ENCODE measurements at regions not wholly inside any gene's neighbourhood (a gene's known extent, or its start where the extent isn't known, plus 50 kb on each side); places are given as distances from the start of the nearest gene placed in this dataset.

GRCh38 chr2:122164964-122165363 lies 409.5 kb downstream of the TSN start:
- Histone ChIP-seq H3K27me3 (ENCODE audit: control insufficient read depth, insufficient read depth, low read length) (no peaks in the 10 kb centered on the region), H3K9me3 (ENCODE audit: control insufficient read depth, insufficient read depth, low read length) (no peaks in the 10 kb centered on the region), H3K9ac (ENCODE audit: low read depth, low read length) (no peak overlapping the region), H3K4me1 (ENCODE audit: control insufficient read depth, insufficient read depth, low read length) (no peaks in the 10 kb centered on the region), H3K4me3 (ENCODE audit: low read depth, low read length) (no peak overlapping the region), H3K36me3 (ENCODE audit: control insufficient read depth, insufficient read depth, low read length) (no peaks in the 10 kb centered on the region)

GRCh38 chr2:122166820-122167219 lies 411.4 kb downstream of the TSN start:
- Histone ChIP-seq H3K9ac (ENCODE audit: low read depth, low read length) (no peak overlapping the region), H3K4me3 (ENCODE audit: low read depth, low read length) (no peak overlapping the region), H3K27me3 (ENCODE audit: control insufficient read depth, insufficient read depth, low read length) (no peaks in the 10 kb centered on the region), H3K9me3 (ENCODE audit: control insufficient read depth, insufficient read depth, low read length) (no peaks in the 10 kb centered on the region), H3K36me3 (ENCODE audit: control insufficient read depth, insufficient read depth, low read length) (no peaks in the 10 kb centered on the region), H3K4me1 (ENCODE audit: control insufficient read depth, insufficient read depth, low read length) (no peaks in the 10 kb centered on the region)

GRCh38 chr2:122167515-122167914 lies 412.1 kb downstream of the TSN start:
- no peaks in the 10 kb centered on the region for H3K4me1 ChIP-seq (ENCODE audit: control insufficient read depth, insufficient read depth, low read length)
- H3K4me3 ChIP-seq (ENCODE audit: low read depth, low read length): no peak overlapping the region
- H3K9ac ChIP-seq (ENCODE audit: low read depth, low read length): no peak overlapping the region
- no peaks in the 10 kb centered on the region for H3K9me3 ChIP-seq (ENCODE audit: control insufficient read depth, insufficient read depth, low read length)
- no peaks in the 10 kb centered on the region for H3K27me3 ChIP-seq (ENCODE audit: control insufficient read depth, insufficient read depth, low read length)
- H3K36me3 ChIP-seq (ENCODE audit: control insufficient read depth, insufficient read depth, low read length): no peaks in the 10 kb centered on the region

GRCh38 chr2:122168799-122169198 lies 413.3 kb downstream of the TSN start:
- Histone ChIP-seq H3K4me1 (ENCODE audit: control insufficient read depth, insufficient read depth, low read length) (no peaks in the 10 kb centered on the region), H3K4me3 (ENCODE audit: low read depth, low read length) (no peak overlapping the region), H3K27me3 (ENCODE audit: control insufficient read depth, insufficient read depth, low read length) (no peaks in the 10 kb centered on the region), H3K9ac (ENCODE audit: low read depth, low read length) (no peak overlapping the region), H3K36me3 (ENCODE audit: control insufficient read depth, insufficient read depth, low read length) (no peaks in the 10 kb centered on the region), H3K9me3 (ENCODE audit: control insufficient read depth, insufficient read depth, low read length) (no peaks in the 10 kb centered on the region)

- Histone ChIP-seq H3K4me3 (ENCODE audit: low read depth, low read length) (no peak overlapping the region), H3K9ac (ENCODE audit: low read depth, low read length) (no peak overlapping the region), H3K36me3 (ENCODE audit: control insufficient read depth, insufficient read depth, low read length) (no peaks in the 10 kb centered on the region), H3K4me1 (ENCODE audit: control insufficient read depth, insufficient read depth, low read length) (no peaks in the 10 kb centered on the region), H3K9me3 (ENCODE audit: control insufficient read depth, insufficient read depth, low read length) (no peaks in the 10 kb centered on the region), H3K27me3 (ENCODE audit: control insufficient read depth, insufficient read depth, low read length) (no peaks in the 10 kb centered on the region)
Measured at GRCh38 chr2:122172812-122173211, 417.4 kb downstream of the TSN start.

- Histone ChIP-seq H3K36me3 (ENCODE audit: control insufficient read depth, insufficient read depth, low read length) (no peaks in the 10 kb centered on the region), H3K4me1 (ENCODE audit: control insufficient read depth, insufficient read depth, low read length) (no peaks in the 10 kb centered on the region), H3K9ac (ENCODE audit: low read depth, low read length) (no peak overlapping the region), H3K27me3 (ENCODE audit: control insufficient read depth, insufficient read depth, low read length) (no peaks in the 10 kb centered on the region), H3K9me3 (ENCODE audit: control insufficient read depth, insufficient read depth, low read length) (no peaks in the 10 kb centered on the region), H3K4me3 (ENCODE audit: low read depth, low read length) (no peak overlapping the region)
Measured at GRCh38 chr2:122174061-122174460, 418.6 kb downstream of the TSN start.

- no peaks in the 10 kb centered on the region for H3K36me3 ChIP-seq (ENCODE audit: control insufficient read depth, insufficient read depth, low read length)
- H3K9me3 ChIP-seq (ENCODE audit: control insufficient read depth, insufficient read depth, low read length): no peaks in the 10 kb centered on the region
- no peak overlapping the region for H3K9ac ChIP-seq (ENCODE audit: low read depth, low read length)
- no peaks in the 10 kb centered on the region for H3K27me3 ChIP-seq (ENCODE audit: control insufficient read depth, insufficient read depth, low read length)
- H3K4me3 ChIP-seq (ENCODE audit: low read depth, low read length): no peak overlapping the region
- no peaks in the 10 kb centered on the region for H3K4me1 ChIP-seq (ENCODE audit: control insufficient read depth, insufficient read depth, low read length)
Measured at GRCh38 chr2:122179492-122180165, 424.2 kb downstream of the TSN start.

GRCh38 chr2:122180972-122181371 lies 425.5 kb downstream of the TSN start:
- Histone ChIP-seq H3K27me3 (ENCODE audit: control insufficient read depth, insufficient read depth, low read length) (no peaks in the 10 kb centered on the region), H3K9me3 (ENCODE audit: control insufficient read depth, insufficient read depth, low read length) (no peaks in the 10 kb centered on the region)

GRCh38 chr2:122182616-122183355 lies 427.3 kb downstream of the TSN start:
- H3K36me3 ChIP-seq (ENCODE audit: control insufficient read depth, insufficient read depth, low read length): no peaks in the 10 kb centered on the region
- H3K27me3 ChIP-seq (ENCODE audit: control insufficient read depth, insufficient read depth, low read length): no peaks in the 10 kb centered on the region
- H3K9me3 ChIP-seq (ENCODE audit: control insufficient read depth, insufficient read depth, low read length): no peaks in the 10 kb centered on the region
- no peak overlapping the region for H3K4me3 ChIP-seq (ENCODE audit: low read depth, low read length)
- no peak overlapping the region for H3K9ac ChIP-seq (ENCODE audit: low read depth, low read length)
- no peaks in the 10 kb centered on the region for H3K4me1 ChIP-seq (ENCODE audit: control insufficient read depth, insufficient read depth, low read length)

More at GRCh38 chr2:122180972-122181371, 425.5 kb downstream of the TSN start:
- no peaks in the 10 kb centered on the region for H3K36me3 ChIP-seq (ENCODE audit: control insufficient read depth, insufficient read depth, low read length)
- H3K4me1 ChIP-seq (ENCODE audit: control insufficient read depth, insufficient read depth, low read length): no peaks in the 10 kb centered on the region
- H3K4me3 ChIP-seq (ENCODE audit: low read depth, low read length): no peak overlapping the region
- H3K9ac ChIP-seq (ENCODE audit: low read depth, low read length): no peak overlapping the region

- no peaks in the 10 kb centered on the region for H3K4me1 ChIP-seq (ENCODE audit: control insufficient read depth, insufficient read depth, low read length)
- no peaks in the 10 kb centered on the region for H3K9me3 ChIP-seq (ENCODE audit: control insufficient read depth, insufficient read depth, low read length)
- no peaks in the 10 kb centered on the region for H3K27me3 ChIP-seq (ENCODE audit: control insufficient read depth, insufficient read depth, low read length)
- no peaks in the 10 kb centered on the region for H3K36me3 ChIP-seq (ENCODE audit: control insufficient read depth, insufficient read depth, low read length)
- H3K4me3 ChIP-seq (ENCODE audit: low read depth, low read length): no peak overlapping the region
- no peak overlapping the region for H3K9ac ChIP-seq (ENCODE audit: low read depth, low read length)
Measured at GRCh38 chr2:122183890-122184289, 428.4 kb downstream of the TSN start.

- no peak overlapping the region for H3K9ac ChIP-seq (ENCODE audit: low read depth, low read length)
- H3K4me1 ChIP-seq (ENCODE audit: control insufficient read depth, insufficient read depth, low read length): no peaks in the 10 kb centered on the region
- no peaks in the 10 kb centered on the region for H3K27me3 ChIP-seq (ENCODE audit: control insufficient read depth, insufficient read depth, low read length)
- no peaks in the 10 kb centered on the region for H3K9me3 ChIP-seq (ENCODE audit: control insufficient read depth, insufficient read depth, low read length)
- H3K36me3 ChIP-seq (ENCODE audit: control insufficient read depth, insufficient read depth, low read length): no peaks in the 10 kb centered on the region
- H3K4me3 ChIP-seq (ENCODE audit: low read depth, low read length): no peak overlapping the region
Measured at GRCh38 chr2:122186761-122187222, 431.3 kb downstream of the TSN start.

- no peak overlapping the region for H3K9ac ChIP-seq (ENCODE audit: low read depth, low read length)
- H3K4me1 ChIP-seq (ENCODE audit: control insufficient read depth, insufficient read depth, low read length): no peaks in the 10 kb centered on the region
- H3K9me3 ChIP-seq (ENCODE audit: control insufficient read depth, insufficient read depth, low read length): no peaks in the 10 kb centered on the region
- H3K27me3 ChIP-seq (ENCODE audit: control insufficient read depth, insufficient read depth, low read length): no peaks in the 10 kb centered on the region
- H3K4me3 ChIP-seq (ENCODE audit: low read depth, low read length): no peak overlapping the region
- H3K36me3 ChIP-seq (ENCODE audit: control insufficient read depth, insufficient read depth, low read length): no peaks in the 10 kb centered on the region
Measured at GRCh38 chr2:122191331-122191730, 435.9 kb downstream of the TSN start.

All from iPS-15b (cell line).